ENCODE measurements at regions not wholly inside any gene's neighbourhood (a gene's known extent, or its start where the extent isn't known, plus 50 kb on each side); places are given as distances from the start of the nearest gene placed in this dataset.

DNA sequence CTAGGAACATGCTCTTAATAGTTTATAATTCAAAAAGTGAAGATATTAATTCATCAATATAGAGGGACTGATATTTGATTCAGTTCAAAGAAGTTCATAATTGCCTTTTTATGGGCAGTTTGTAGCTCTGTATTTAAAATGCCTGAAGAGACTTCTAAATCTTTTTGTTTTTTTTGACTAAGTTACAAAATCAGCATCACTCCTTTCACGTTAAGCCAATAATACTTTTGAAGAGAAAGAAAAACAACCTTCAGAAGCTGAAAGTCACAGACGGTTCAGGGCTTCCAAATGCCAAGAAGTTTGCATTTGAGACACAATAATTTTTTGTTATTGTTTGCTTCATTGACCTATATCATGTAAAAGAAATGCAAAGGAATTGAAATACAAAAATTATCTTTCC, 394.6 kb upstream of the NR2F2 start:
- Histone ChIP-seq H3K27me3 (replicated peaks; ENCODE audit: control insufficient read depth, insufficient read depth, low read length) (no peaks in the 10 kb centered on the region), H3K36me3 (ENCODE audit: control insufficient read depth, insufficient read depth, low read length, severe bottlenecking) (no peaks in the 10 kb centered on the region), H3K4me3 (ENCODE audit: low read length) (no peak overlapping the region), H3K9ac (ENCODE audit: low read length) (no peak overlapping the region), H3K9me3 (ENCODE audit: control insufficient read depth, low read length) (no peaks in the 10 kb centered on the region), H3K4me1 (ENCODE audit: control insufficient read depth, insufficient read depth, low read length) (no peaks in the 10 kb centered on the region)
- DNase-seq (ENCODE audit: low read depth): peak; percentile 51

DNA sequence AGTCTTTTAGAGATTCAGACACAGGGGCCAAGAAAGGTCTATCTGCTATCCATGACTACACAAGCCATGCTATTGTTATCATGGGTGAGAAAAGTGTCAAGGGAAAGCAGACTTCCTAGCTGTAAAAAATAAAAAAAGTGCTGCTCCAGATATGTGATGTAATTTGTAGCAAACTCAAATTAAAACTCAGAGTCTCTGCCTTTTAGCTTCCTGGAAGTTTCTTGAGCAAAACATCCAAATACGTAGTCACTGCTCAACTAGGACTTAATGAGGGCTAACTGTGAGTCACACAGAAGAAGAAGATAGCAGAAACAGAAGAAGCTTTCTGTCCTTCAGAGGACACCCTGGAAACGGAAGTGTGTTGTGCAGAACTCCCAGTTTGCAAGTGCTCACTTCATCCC, 393.4 kb upstream of the NR2F2 start:
- Histone ChIP-seq H3K27me3 (replicated peaks; ENCODE audit: control insufficient read depth, insufficient read depth, low read length) (no peaks in the 10 kb centered on the region), H3K36me3 (ENCODE audit: control insufficient read depth, insufficient read depth, low read length, severe bottlenecking) (no peaks in the 10 kb centered on the region), H3K9ac (ENCODE audit: low read length) (no peak overlapping the region), H3K9me3 (ENCODE audit: control insufficient read depth, low read length) (no peaks in the 10 kb centered on the region), H3K4me3 (ENCODE audit: low read length) (no peak overlapping the region), H3K4me1 (ENCODE audit: control insufficient read depth, insufficient read depth, low read length) (no peaks in the 10 kb centered on the region)
- no peak for DNase-seq (ENCODE audit: low read depth)

GRCh38 chr15:95940431-95940985, 390.0 kb upstream of the NR2F2 start:
- H3K36me3 ChIP-seq (ENCODE audit: control insufficient read depth, insufficient read depth, low read length, severe bottlenecking): no peaks in the 10 kb centered on the region
- no peaks in the 10 kb centered on the region for H3K27me3 ChIP-seq (replicated peaks; ENCODE audit: control insufficient read depth, insufficient read depth, low read length)
- H3K9me3 ChIP-seq (ENCODE audit: control insufficient read depth, low read length): no peaks in the 10 kb centered on the region
- H3K4me3 ChIP-seq (ENCODE audit: low read length): no peak overlapping the region
- no peaks in the 10 kb centered on the region for H3K4me1 ChIP-seq (ENCODE audit: control insufficient read depth, insufficient read depth, low read length)
- DNase-seq (ENCODE audit: low read depth): no peak
- H3K9ac ChIP-seq (ENCODE audit: low read length): no peak overlapping the region

GRCh38 chr15:95944193-95944592, 386.3 kb upstream of the NR2F2 start:
- no peak overlapping the region for H3K9ac ChIP-seq (ENCODE audit: low read length)
- no peak for DNase-seq (ENCODE audit: low read depth)
- H3K27me3 ChIP-seq (replicated peaks; ENCODE audit: control insufficient read depth, insufficient read depth, low read length): no peaks in the 10 kb centered on the region
- H3K4me3 ChIP-seq (ENCODE audit: low read length): no peak overlapping the region
- H3K36me3 ChIP-seq (ENCODE audit: control insufficient read depth, insufficient read depth, low read length, severe bottlenecking): no peaks in the 10 kb centered on the region
- H3K9me3 ChIP-seq (ENCODE audit: control insufficient read depth, low read length): no peaks in the 10 kb centered on the region
- H3K4me1 ChIP-seq (ENCODE audit: control insufficient read depth, insufficient read depth, low read length): no peaks in the 10 kb centered on the region

DNA sequence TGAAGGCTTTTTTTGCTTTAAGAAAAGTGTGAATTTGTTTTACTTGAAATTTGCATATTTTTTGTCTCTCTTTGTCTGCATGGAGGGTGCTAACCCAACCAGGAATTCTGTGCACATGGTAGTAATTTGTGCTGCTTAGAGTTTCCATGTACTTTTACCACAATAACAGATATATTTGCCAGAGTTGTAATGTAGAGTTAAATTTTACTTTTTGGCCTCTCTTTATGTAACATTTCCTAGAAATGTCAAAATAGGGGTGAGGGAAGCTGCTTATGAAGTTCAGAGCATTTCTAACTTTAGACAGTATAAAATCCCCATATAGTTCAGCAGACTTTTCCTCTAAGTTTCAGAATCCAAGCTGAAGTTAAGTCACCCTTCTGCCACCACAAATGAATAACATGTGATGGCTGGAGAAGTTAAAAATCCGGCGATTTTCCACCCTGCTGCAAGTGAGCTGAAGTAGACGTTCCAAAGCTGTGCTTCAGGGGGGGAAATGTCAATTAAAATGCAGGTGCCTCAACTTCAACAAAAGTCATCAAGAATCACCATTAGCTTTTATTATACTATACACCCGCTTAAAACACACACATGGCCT, 385.7 kb upstream of the NR2F2 start:
- Histone ChIP-seq H3K9me3 (ENCODE audit: control insufficient read depth, low read length) (no peaks in the 10 kb centered on the region), H3K4me3 (ENCODE audit: low read length) (no peak overlapping the region), H3K27me3 (replicated peaks; ENCODE audit: control insufficient read depth, insufficient read depth, low read length) (no peaks in the 10 kb centered on the region), H3K36me3 (ENCODE audit: control insufficient read depth, insufficient read depth, low read length, severe bottlenecking) (no peaks in the 10 kb centered on the region), H3K9ac (ENCODE audit: low read length) (no peak overlapping the region), H3K4me1 (ENCODE audit: control insufficient read depth, insufficient read depth, low read length) (no peaks in the 10 kb centered on the region)
- peak; percentile 45 for DNase-seq (ENCODE audit: low read depth)

- DNase-seq (ENCODE audit: low read depth): no peak
- H3K27me3 ChIP-seq (replicated peaks; ENCODE audit: control insufficient read depth, insufficient read depth, low read length): no peaks in the 10 kb centered on the region
- no peak overlapping the region for H3K4me3 ChIP-seq (ENCODE audit: low read length)
- H3K4me1 ChIP-seq (ENCODE audit: control insufficient read depth, insufficient read depth, low read length): no peaks in the 10 kb centered on the region
- no peak overlapping the region for H3K9ac ChIP-seq (ENCODE audit: low read length)
- no peaks in the 10 kb centered on the region for H3K36me3 ChIP-seq (ENCODE audit: control insufficient read depth, insufficient read depth, low read length, severe bottlenecking)
- H3K9me3 ChIP-seq (ENCODE audit: control insufficient read depth, low read length): no peaks in the 10 kb centered on the region
Measured at GRCh38 chr15:95946241-95946640, 384.3 kb upstream of the NR2F2 start.

- H3K36me3 ChIP-seq (ENCODE audit: control insufficient read depth, insufficient read depth, low read length, severe bottlenecking): no peaks in the 10 kb centered on the region
- no peaks in the 10 kb centered on the region for H3K4me1 ChIP-seq (ENCODE audit: control insufficient read depth, insufficient read depth, low read length)
- no peaks in the 10 kb centered on the region for H3K9me3 ChIP-seq (ENCODE audit: control insufficient read depth, low read length)
- H3K27me3 ChIP-seq (replicated peaks; ENCODE audit: control insufficient read depth, insufficient read depth, low read length): no peaks in the 10 kb centered on the region
- DNase-seq (ENCODE audit: low read depth): no peak
- H3K9ac ChIP-seq (ENCODE audit: low read length): no peak overlapping the region
- H3K4me3 ChIP-seq (ENCODE audit: low read length): no peak overlapping the region
Measured at GRCh38 chr15:95946926-95947325, 383.6 kb upstream of the NR2F2 start.

GRCh38 chr15:95948411-95948810, 382.1 kb upstream of the NR2F2 start:
- no peak overlapping the region for H3K9ac ChIP-seq (ENCODE audit: low read length)
- H3K36me3 ChIP-seq (ENCODE audit: control insufficient read depth, insufficient read depth, low read length, severe bottlenecking): no peaks in the 10 kb centered on the region
- DNase-seq (ENCODE audit: low read depth): no peak
- no peaks in the 10 kb centered on the region for H3K4me1 ChIP-seq (ENCODE audit: control insufficient read depth, insufficient read depth, low read length)
- no peaks in the 10 kb centered on the region for H3K27me3 ChIP-seq (replicated peaks; ENCODE audit: control insufficient read depth, insufficient read depth, low read length)
- H3K4me3 ChIP-seq (ENCODE audit: low read length): no peak overlapping the region
- no peaks in the 10 kb centered on the region for H3K9me3 ChIP-seq (ENCODE audit: control insufficient read depth, low read length)

- Histone ChIP-seq H3K27me3 (replicated peaks; ENCODE audit: control insufficient read depth, insufficient read depth, low read length) (peaks cover 3% of the 10 kb centered on the region), H3K36me3 (ENCODE audit: control insufficient read depth, insufficient read depth, low read length, severe bottlenecking) (no peaks in the 10 kb centered on the region), H3K4me3 (ENCODE audit: low read length) (no peak overlapping the region), H3K4me1 (ENCODE audit: control insufficient read depth, insufficient read depth, low read length) (no peaks in the 10 kb centered on the region), H3K9ac (ENCODE audit: low read length) (no peak overlapping the region), H3K9me3 (ENCODE audit: control insufficient read depth, low read length) (peaks cover 13% of the 10 kb centered on the region)
- no peak for DNase-seq (ENCODE audit: low read depth)
Measured at GRCh38 chr15:95953032-95953431, 377.5 kb upstream of the NR2F2 start.

GRCh38 chr15:95957861-95958260, 372.6 kb upstream of the NR2F2 start:
- no peak overlapping the region for H3K4me3 ChIP-seq (ENCODE audit: low read length)
- H3K9me3 ChIP-seq (ENCODE audit: control insufficient read depth, low read length): peaks cover 25% of the 10 kb centered on the region
- no peaks in the 10 kb centered on the region for H3K36me3 ChIP-seq (ENCODE audit: control insufficient read depth, insufficient read depth, low read length, severe bottlenecking)
- peaks cover 3% of the 10 kb centered on the region for H3K27me3 ChIP-seq (replicated peaks; ENCODE audit: control insufficient read depth, insufficient read depth, low read length)
- no peak for DNase-seq (ENCODE audit: low read depth)
- H3K4me1 ChIP-seq (ENCODE audit: control insufficient read depth, insufficient read depth, low read length): no peaks in the 10 kb centered on the region
- H3K9ac ChIP-seq (ENCODE audit: low read length): no peak overlapping the region

DNA sequence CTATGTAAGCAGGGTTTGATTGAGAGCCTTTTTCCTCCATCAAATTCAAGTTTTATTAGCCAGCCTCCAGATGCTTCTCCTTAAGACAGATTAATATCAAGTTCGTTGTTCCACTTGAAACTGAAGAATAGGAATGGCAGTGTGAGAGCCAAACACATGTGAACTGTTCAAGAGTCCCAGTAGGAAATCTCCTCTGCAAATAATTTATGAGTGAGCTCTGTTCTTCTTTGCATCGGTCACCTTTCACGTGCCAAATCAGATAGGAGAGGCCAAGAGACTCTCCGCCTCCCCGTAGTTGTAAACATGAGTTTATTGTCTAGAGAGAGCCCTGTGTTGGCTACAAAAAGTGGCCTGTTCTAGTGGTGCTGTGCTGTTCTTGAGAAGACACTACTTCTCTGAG, 372.1 kb upstream of the NR2F2 start:
- Histone ChIP-seq H3K4me3 (ENCODE audit: low read length) (no peak overlapping the region), H3K4me1 (ENCODE audit: control insufficient read depth, insufficient read depth, low read length) (no peaks in the 10 kb centered on the region), H3K9me3 (ENCODE audit: control insufficient read depth, low read length) (peaks cover 30% of the 10 kb centered on the region), H3K27me3 (replicated peaks; ENCODE audit: control insufficient read depth, insufficient read depth, low read length) (peaks cover 3% of the 10 kb centered on the region), H3K9ac (ENCODE audit: low read length) (no peak overlapping the region), H3K36me3 (ENCODE audit: control insufficient read depth, insufficient read depth, low read length, severe bottlenecking) (no peaks in the 10 kb centered on the region)
- DNase-seq (ENCODE audit: low read depth): no peak

GRCh38 chr15:95968856-95969255, 361.6 kb upstream of the NR2F2 start:
- Histone ChIP-seq H3K9me3 (ENCODE audit: control insufficient read depth, low read length) (no peaks in the 10 kb centered on the region), H3K4me1 (ENCODE audit: control insufficient read depth, insufficient read depth, low read length) (peaks cover 12% of the 10 kb centered on the region), H3K4me3 (ENCODE audit: low read length) (no peak overlapping the region), H3K27me3 (replicated peaks; ENCODE audit: control insufficient read depth, insufficient read depth, low read length) (no peaks in the 10 kb centered on the region), H3K9ac (ENCODE audit: low read length) (no peak overlapping the region), H3K36me3 (ENCODE audit: control insufficient read depth, insufficient read depth, low read length, severe bottlenecking) (no peaks in the 10 kb centered on the region)
- DNase-seq (ENCODE audit: low read depth): no peak

All from adipocyte (in vitro differentiated cells).